HCT116 (cell line): ENCODE measurements at regions not wholly inside any gene's neighbourhood (a gene's known extent, or its start where the extent isn't known, plus 50 kb on each side); places are given as distances from the start of the nearest gene placed in this dataset.

Source experiments
- ATAC-seq: fragments of 200-7000 bp; cut with Tn5 transposase; 2 replicates; pipeline ENCODE4 v1.9.1; 2020; ENCODE audit warnings: mild to moderate bottlenecking, moderate library complexity
- BruUV-seq: library from RNA; stranded (reverse); fragments of 400-500 nt; replicated peaks from 2 replicates; lab custom pipeline; 2021; lab: Mats Ljungman, UMichigan
- CTCF ChIA-PET: fragments of 300-600 bp; sonication (Branson Sonifier 250); formaldehyde crosslinking; loops from one replicate; lab custom pipeline; 2021; ENCODE audit warnings: antibody characterized with exemption; lab: Charles Lee
- POLR2A ChIA-PET: fragments of 300-600, 350-600 bp; sonication (Branson Sonifier 250); formaldehyde crosslinking; loops from one replicate; lab custom pipeline; 2021; ENCODE audit warnings: antibody characterized with exemption; lab: Charles Lee
- RAD21 ChIA-PET, 2 experiments: fragments of 300-600 bp; sonication (Branson Sonifier 250); formaldehyde crosslinking; loops; one replicate each; lab custom pipeline; 2023; ENCODE audit warnings: low total read pairs in 2 of 2; ENCODE audit not compliant: uncharacterized antibody in 2 of 2, unreplicated experiment in 2 of 2, low non-redundant PET in 1 of 2; lab: Charles Lee
- DNase-seq: peaks from one replicate; pipeline ENCODE4 v3.0.0-alpha.2; 2010; ENCODE audit warnings: low read depth, low spot score
- H2AFZ ChIP-seq: fragments of 200-600 bp; shearing (Covaris generic), sonication (generic); 2 replicates; pipeline ENCODE4 v1.6.1; 2017; ENCODE audit warnings: low read depth, mixed run types, mixed read lengths, antibody characterized with exemption, low read length; ENCODE audit not compliant: poor library complexity, severe bottlenecking
- H3K27ac ChIP-seq: 2 replicates; pipeline ENCODE4 v1.5.1; 2012; ENCODE audit warnings: low read depth, low read length
- H3K27me3 ChIP-seq: fragments of 200-600 bp; sonication (generic); 2 replicates; pipeline ENCODE4 v1.6.1; 2016; ENCODE audit warnings: mixed run types, low read length, mixed read lengths; ENCODE audit not compliant: insufficient read depth
- H3K36me3 ChIP-seq, 2 experiments: fragments of 200-500 bp in 1 of 2; fragments of 200-600 bp in 1 of 2; sonication (Bioruptor generic) in 1 of 2; sonication (generic) in 1 of 2; 2 replicates each; pipeline versions ENCODE4 v1.5.1 to v1.6.1; 2014 to 2016; ENCODE audit warnings: low read length in 2 of 2, inconsistent platforms in 1 of 2, mixed read lengths in 1 of 2, mixed run types in 1 of 2; ENCODE audit not compliant: insufficient read depth in 2 of 2, control insufficient read depth in 1 of 2
- H3K4me1 ChIP-seq, 2 experiments: fragments of 200-600 bp in 1 of 2; sonication (generic) in 1 of 2; 2 replicates each; pipeline versions ENCODE4 v1.5.1 to v1.6.1; 2012 to 2017; ENCODE audit warnings: low read length in 2 of 2, inconsistent platforms in 1 of 2, mild to moderate bottlenecking in 1 of 2, mixed read lengths in 1 of 2, mixed run types in 1 of 2, moderate library complexity in 1 of 2; ENCODE audit not compliant: insufficient read depth in 2 of 2, control insufficient read depth in 1 of 2
- H3K4me2 ChIP-seq: fragments of 200-600 bp; sonication (generic); 2 replicates; pipeline ENCODE4 v1.6.1; 2017; ENCODE audit warnings: mixed run types, low read length, mixed read lengths
- H3K4me3 ChIP-seq, 2 experiments: fragments of 200-600 bp in 1 of 2; sonication (generic) in 1 of 2; replicated peaks in 1 of 2; 2 replicates each; pipeline ENCODE4 v1.5.1; 2011 to 2016; ENCODE audit warnings: low read length in 2 of 2, control low read depth in 1 of 2, low read depth in 1 of 2, mild to moderate bottlenecking in 1 of 2, mixed read lengths in 1 of 2, mixed run types in 1 of 2
- H3K79me2 ChIP-seq: fragments of 200-600 bp; sonication (generic); 2 replicates; pipeline ENCODE4 v1.6.1; 2017; ENCODE audit warnings: mild to moderate bottlenecking, mixed run types, low read length, moderate library complexity, mixed read lengths; ENCODE audit not compliant: insufficient read depth
- H3K9ac ChIP-seq: fragments of 200-600 bp; sonication (generic); 2 replicates; pipeline ENCODE4 v1.6.1; 2016; ENCODE audit warnings: low read length, mixed read lengths
- H3K9me2 ChIP-seq: fragments of 200-600 bp; sonication (generic), shearing (Covaris generic); 2 replicates; pipeline ENCODE4 v1.6.1; 2017; ENCODE audit warnings: mixed run types, mild to moderate bottlenecking, moderate library complexity; ENCODE audit not compliant: insufficient read depth
- H3K9me3 ChIP-seq, 2 experiments: fragments of 200-500 bp in 1 of 2; fragments of 200-600 bp in 1 of 2; sonication (Bioruptor generic) in 1 of 2; sonication (generic) in 1 of 2; 2 replicates each; pipeline ENCODE4 v1.6.1; 2014 to 2017; ENCODE audit warnings: low read length in 2 of 2, mixed read lengths in 2 of 2, inconsistent platforms in 1 of 2, low read depth in 1 of 2, mild to moderate bottlenecking in 1 of 2, mixed run types in 1 of 2, moderate library complexity in 1 of 2; ENCODE audit not compliant: control insufficient read depth in 1 of 2, insufficient read depth in 1 of 2
- H4K20me1 ChIP-seq: fragments of 200-600 bp; sonication (generic), shearing (Covaris generic); 2 replicates; pipeline ENCODE4 v1.6.1; 2017; ENCODE audit warnings: mixed run types, mild to moderate bottlenecking, moderate library complexity; ENCODE audit not compliant: insufficient read depth
- CEBPB ChIP-seq: IDR thresholded peaks from 2 replicates; pipeline ENCODE4 v1.6.1; 2012; ENCODE audit warnings: low read depth
- EGR1 ChIP-seq: IDR thresholded peaks from 2 replicates; pipeline ENCODE4 v1.6.1; 2012; ENCODE audit warnings: low read depth
- ELF1 ChIP-seq: IDR thresholded peaks from 2 replicates; pipeline ENCODE4 v1.6.1; 2012; ENCODE audit warnings: low read depth, borderline replicate concordance
- EZH2 ChIP-seq: fragments of 200-600 bp; sonication (generic); IDR thresholded peaks from 2 replicates; pipeline ENCODE4 v1.6.1; 2017; ENCODE audit warnings: antibody characterized with exemption, mixed run types
- EZH2phosphoT487 ChIP-seq: fragments of 200-600 bp; IDR thresholded peaks from 2 replicates; pipeline ENCODE4 v1.6.1; 2018; ENCODE audit warnings: antibody characterized with exemption, borderline replicate concordance
- FOSL1 ChIP-seq: IDR thresholded peaks from 2 replicates; pipeline ENCODE4 v1.6.1; 2012; ENCODE audit warnings: low read depth
- POLR2A ChIP-seq: IDR thresholded peaks from 2 replicates; pipeline ENCODE4 v1.7.0; 2011; ENCODE audit warnings: borderline replicate concordance; ENCODE audit not compliant: insufficient read depth, insufficient read length; ENCODE audit errors: extremely low read depth
- POLR2AphosphoS5 ChIP-seq: IDR thresholded peaks from 2 replicates; pipeline ENCODE4 v1.6.1; 2011; ENCODE audit warnings: mild to moderate bottlenecking, low read depth, low read length, moderate library complexity
- RAD21 ChIP-seq: IDR thresholded peaks from 2 replicates; pipeline ENCODE4 v1.6.1; 2012; ENCODE audit warnings: low read depth, mild to moderate bottlenecking
- SIN3A ChIP-seq: IDR thresholded peaks from 2 replicates; pipeline ENCODE4 v1.6.1; 2012; ENCODE audit warnings: low read depth
- SP1 ChIP-seq: IDR thresholded peaks from 2 replicates; pipeline ENCODE4 v1.6.1; 2012; ENCODE audit warnings: low read depth
- SRF ChIP-seq: IDR thresholded peaks from 2 replicates; pipeline ENCODE4 v1.6.1; 2012; ENCODE audit warnings: low read depth
- TCF7L2 ChIP-seq: IDR thresholded peaks from 2 replicates; pipeline ENCODE4 v1.7.0; 2011; ENCODE audit warnings: borderline replicate concordance, inconsistent platforms; ENCODE audit not compliant: insufficient read depth, insufficient read length; ENCODE audit errors: extremely low read depth
- YY1 ChIP-seq: IDR thresholded peaks from 2 replicates; pipeline ENCODE4 v1.6.1; 2011; ENCODE audit warnings: low read length, low read depth, moderate library complexity, mild to moderate bottlenecking; ENCODE audit not compliant: insufficient replicate concordance; ENCODE audit errors: extremely low read depth
- intact Hi-C: fragments of 100-400 bp; cut with micrococcal nuclease; formaldehyde crosslinking; loops from 2 replicates; pipeline ENCODE4 v1.10.0; 2022
- TF ChIP-seq, protein P1 (sequence below): IDR thresholded peaks from 2 replicates; pipeline ENCODE4 v1.6.1; 2012
- TF ChIP-seq, protein P2 (sequence below): IDR thresholded peaks from 2 replicates; pipeline ENCODE4 v1.6.1; 2012; ENCODE audit warnings: low read depth
- TF ChIP-seq, protein P3 (sequence below): IDR thresholded peaks from 2 replicates; pipeline ENCODE4 v1.6.1; 2012

DNA sequence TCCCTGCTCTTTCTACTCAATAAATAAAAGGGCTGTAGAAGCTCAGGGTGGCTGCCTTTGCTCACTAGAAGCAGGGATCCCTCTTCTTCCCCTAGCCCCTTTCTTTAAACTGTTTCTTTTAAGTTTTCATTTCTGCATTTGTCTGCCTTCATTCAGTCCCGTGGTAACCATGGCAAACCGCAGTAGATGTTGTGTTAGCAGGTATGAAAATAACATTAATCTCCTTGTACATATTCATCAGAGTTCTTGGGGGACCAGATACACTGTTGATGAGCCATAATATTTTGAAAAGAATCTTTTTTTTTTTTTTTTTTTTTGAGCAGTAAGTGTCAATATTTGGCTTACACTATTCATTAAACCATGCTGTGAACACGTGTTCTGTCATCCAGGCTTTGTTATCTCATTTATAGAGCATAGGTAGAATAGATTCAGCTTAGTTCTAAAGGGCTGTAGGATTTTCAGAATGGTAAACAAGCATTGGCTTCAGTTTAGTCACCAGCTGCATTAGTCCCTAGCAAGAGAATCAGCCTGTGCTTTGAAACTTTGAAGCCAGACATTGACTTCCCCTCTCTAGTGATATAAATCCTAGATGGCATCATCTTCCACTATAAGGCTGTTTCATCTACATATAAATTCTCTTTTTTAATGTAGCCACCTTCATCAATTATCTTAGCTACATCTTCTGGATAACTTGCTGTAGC lies 59.4 kb upstream of the SPRY2 start:
- Histone ChIP-seq H2AFZ (no peak overlapping the region), H3K4me1 (no peaks in the 10 kb centered on the region), H3K27ac (no peak overlapping the region), H3K27me3 (no peaks in the 10 kb centered on the region), H3K79me2 (no peaks in the 10 kb centered on the region), H4K20me1 (no peaks in the 10 kb centered on the region), H3K9me2 (no peaks in the 10 kb centered on the region), H3K9me3 (peaks cover 0 to 4% of the 10 kb centered on the region in 2 experiments; a peak in 1 of 4 replicates), H3K4me2 (no peak overlapping the region), H3K4me3 (no peak overlapping the region), H3K9ac (no peak overlapping the region), H3K36me3 (no peaks in the 10 kb centered on the region)
- no peak for DNase-seq
- no TSS peak for BruUV-seq
- POLR2A ChIA-PET, result no interaction called here
- CTCF ChIA-PET, result no interaction called here
- TF ChIP-seq EZH2phosphoT487, result no peak
- TF ChIP-seq SRF, result no peak
- TF ChIP-seq YY1, result no peak
- TF ChIP-seq, protein P1, sequence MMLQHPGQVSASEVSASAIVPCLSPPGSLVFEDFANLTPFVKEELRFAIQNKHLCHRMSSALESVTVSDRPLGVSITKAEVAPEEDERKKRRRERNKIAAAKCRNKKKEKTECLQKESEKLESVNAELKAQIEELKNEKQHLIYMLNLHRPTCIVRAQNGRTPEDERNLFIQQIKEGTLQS, result no peak
- TF ChIP-seq, protein P2, sequence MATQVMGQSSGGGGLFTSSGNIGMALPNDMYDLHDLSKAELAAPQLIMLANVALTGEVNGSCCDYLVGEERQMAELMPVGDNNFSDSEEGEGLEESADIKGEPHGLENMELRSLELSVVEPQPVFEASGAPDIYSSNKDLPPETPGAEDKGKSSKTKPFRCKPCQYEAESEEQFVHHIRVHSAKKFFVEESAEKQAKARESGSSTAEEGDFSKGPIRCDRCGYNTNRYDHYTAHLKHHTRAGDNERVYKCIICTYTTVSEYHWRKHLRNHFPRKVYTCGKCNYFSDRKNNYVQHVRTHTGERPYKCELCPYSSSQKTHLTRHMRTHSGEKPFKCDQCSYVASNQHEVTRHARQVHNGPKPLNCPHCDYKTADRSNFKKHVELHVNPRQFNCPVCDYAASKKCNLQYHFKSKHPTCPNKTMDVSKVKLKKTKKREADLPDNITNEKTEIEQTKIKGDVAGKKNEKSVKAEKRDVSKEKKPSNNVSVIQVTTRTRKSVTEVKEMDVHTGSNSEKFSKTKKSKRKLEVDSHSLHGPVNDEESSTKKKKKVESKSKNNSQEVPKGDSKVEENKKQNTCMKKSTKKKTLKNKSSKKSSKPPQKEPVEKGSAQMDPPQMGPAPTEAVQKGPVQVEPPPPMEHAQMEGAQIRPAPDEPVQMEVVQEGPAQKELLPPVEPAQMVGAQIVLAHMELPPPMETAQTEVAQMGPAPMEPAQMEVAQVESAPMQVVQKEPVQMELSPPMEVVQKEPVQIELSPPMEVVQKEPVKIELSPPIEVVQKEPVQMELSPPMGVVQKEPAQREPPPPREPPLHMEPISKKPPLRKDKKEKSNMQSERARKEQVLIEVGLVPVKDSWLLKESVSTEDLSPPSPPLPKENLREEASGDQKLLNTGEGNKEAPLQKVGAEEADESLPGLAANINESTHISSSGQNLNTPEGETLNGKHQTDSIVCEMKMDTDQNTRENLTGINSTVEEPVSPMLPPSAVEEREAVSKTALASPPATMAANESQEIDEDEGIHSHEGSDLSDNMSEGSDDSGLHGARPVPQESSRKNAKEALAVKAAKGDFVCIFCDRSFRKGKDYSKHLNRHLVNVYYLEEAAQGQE, result no peak
- no peak for TF ChIP-seq SIN3A
- TF ChIP-seq TCF7L2, result no peak
- TF ChIP-seq, protein P3, sequence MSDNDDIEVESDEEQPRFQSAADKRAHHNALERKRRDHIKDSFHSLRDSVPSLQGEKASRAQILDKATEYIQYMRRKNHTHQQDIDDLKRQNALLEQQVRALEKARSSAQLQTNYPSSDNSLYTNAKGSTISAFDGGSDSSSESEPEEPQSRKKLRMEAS, result no peak
- TF ChIP-seq CEBPB, result no peak
- TF ChIP-seq SP1, result no peak
- TF ChIP-seq POLR2A, result no peak
- no peak for TF ChIP-seq POLR2AphosphoS5
- no peak for TF ChIP-seq FOSL1
- no peak for TF ChIP-seq RAD21
- TF ChIP-seq EGR1, result no peak
- no peak for TF ChIP-seq EZH2
- TF ChIP-seq ELF1, result no peak
- no peak for ATAC-seq
- RAD21 ChIA-PET, result no interaction called here
- intact Hi-C loops, result no loop called here
